NCI-H2081 treated with DMSO at 0.1 percent for 48 hours (cell line): ENCODE measurements at regions not wholly inside any gene's neighbourhood (a gene's known extent, or its start where the extent isn't known, plus 50 kb on each side); places are given as distances from the start of the nearest gene placed in this dataset.
A peak's percentile ranks its signal among the peaks of the same experiment; 100 is the strongest.
"Not testable (repeated sequence)": the region's sequence is repeated elsewhere in the genome, so short reads cannot be mapped to it uniquely, and the experiment has no call there.

Experiments used
- DNase-seq: peaks from one replicate; lab custom pipeline; 2025; lab: John Stamatoyannopoulos, UW

DNA sequence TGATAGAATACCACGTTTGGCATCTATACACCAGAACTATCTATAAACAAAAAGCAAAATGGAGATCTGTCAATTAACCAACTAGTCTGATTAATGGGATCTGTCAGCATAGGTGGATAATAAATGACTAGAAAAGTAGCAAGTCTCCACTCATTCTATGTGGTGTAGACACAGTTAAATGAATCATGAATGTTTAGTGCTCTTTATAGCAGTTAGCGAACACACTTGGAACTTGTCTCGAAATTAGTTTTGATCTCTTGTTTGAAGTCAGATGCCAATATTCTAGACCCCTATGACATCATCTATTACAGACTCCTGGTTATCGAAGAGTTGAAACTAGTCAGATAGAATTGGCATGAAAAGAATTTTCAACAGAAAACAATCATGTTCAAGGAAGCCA is 259.7 kb downstream of the AHR start:
- no peak for DNase-seq

DNA sequence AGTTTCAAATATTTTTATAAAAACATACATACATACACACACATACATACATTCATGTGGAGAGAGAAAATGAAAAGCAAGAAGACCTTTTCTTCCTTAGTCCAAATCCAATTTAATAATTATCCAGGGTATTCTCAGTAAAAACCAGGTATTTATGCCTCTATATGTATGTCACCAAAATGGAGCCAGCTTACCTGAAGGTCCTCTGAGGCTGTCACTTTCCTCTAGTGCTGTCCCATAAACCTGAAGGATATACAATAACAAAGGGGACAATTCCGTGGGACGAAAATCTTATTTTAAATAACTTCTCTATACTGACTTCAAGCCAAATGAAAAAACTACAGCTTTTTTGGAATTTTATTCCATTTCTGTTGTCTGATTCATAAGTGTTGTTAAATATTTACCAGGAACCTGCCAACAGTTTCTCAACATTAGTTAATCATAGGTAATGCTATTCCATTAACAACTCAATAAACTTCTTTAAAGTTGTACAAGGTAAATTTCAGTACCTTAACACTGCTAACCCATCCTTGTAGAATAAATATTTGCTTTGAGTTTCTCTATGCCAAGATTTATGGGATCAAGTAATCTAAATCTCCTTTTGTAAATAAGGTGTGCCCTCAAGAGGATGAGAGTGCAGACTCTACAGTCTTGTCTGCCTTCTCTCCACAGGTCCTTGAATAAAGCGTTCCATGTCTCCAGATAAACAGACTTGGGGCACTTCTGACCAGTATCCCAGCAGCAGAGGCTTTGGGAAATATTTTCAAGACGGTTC is 260.3 kb downstream of the AHR start:
- no peak for DNase-seq

DNA sequence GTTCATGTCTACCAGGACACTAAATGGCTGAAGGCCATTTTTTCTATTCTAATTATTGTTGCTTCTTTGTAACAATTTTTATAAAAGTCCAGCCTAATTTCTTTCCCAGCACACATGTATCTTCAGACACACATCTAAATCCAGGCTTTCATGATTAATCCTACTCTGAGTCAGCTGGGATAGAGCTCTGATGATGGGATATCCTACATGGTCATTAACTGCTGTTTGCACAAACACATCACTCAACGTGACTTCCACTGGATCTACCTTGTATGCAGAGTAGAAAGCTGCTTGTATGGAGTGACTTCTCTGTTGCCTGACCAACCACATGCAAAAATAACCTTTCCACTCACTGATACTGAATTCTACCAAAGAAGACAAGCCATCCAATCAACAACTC is 260.9 kb downstream of the AHR start:
- DNase-seq = peak; percentile 6

DNA sequence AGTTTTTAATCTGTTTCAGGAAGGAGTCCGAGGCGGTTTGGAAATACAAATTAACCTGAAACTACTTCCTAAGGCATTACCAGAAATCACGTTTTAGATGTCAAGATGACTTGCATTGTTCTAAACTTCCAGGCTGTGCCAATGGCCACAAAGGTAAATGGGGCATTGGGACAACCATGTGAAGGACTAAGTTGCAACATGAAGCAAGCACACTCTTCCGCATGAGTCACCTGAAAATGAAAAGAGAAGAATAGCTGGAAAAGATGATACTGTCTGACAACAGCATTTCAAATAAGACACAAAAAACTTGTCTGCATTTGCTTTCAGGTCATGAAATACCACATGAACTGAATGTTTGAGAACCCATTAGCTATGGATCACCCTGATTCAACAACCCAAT is 262.1 kb downstream of the AHR start:
- DNase-seq = no peak

DNA sequence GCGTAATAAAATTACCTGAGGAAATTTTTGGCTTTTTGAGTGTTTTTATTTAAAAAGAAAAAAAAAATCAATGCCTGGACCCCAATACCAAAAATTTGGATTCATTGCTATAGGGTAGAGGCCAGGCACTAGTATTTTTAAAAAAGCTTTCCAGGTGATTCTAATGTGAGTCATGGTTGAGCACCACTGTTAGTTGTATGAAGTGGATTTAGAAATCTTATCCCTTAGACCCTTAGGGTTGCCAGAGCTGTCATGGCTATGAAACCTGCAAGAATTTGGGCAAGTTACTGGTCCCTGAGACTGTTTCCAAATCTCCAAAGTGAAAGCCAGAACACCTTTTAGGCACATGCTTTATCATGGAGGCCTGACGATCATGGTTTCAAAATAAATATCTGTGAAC is 262.5 kb downstream of the AHR start:
- no peak for DNase-seq

DNA sequence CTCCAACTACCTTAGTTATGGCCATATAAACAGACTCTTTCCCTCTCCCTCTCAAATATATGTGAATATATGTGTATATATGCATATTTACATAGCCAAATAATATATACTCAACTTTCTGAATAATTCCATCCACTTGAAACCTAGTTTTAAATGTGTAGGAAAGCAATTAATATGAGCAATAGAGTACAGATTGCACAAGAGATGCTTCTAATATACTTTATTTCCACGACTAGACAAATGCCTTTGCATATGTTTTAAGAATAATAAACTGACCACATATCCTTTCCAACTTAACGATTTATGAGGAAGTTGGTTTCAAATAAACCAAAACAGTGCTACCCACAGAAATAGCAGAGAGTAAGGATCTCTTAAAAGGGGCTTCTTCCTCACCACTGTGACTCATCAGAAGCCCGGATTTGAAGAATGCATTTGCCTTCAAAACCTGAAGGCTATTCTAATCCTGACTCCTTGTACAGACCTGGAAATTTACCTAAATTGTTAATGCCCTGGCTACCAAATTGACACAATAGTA is 266.3 kb downstream of the AHR start:
- DNase-seq = no peak

DNA sequence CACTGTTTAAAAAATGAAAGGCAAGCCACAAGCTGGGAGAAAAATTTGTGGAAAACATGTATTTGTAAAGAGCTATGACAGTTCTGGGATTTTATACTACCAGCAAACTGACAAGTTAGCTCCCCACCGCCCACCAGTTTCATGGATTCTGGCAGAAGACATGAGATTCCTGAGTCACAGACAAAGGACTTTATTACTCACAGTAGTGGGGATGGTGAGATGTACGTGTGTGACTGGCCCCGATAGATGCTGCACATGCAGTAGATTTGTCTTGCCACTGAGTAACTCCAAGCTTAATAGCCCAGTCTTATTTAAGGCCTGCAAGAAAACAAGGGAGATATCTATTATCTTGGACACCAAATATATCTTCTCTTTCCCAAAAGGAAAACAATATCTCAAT is 281.7 kb downstream of the AHR start:
- no peak for DNase-seq

DNA sequence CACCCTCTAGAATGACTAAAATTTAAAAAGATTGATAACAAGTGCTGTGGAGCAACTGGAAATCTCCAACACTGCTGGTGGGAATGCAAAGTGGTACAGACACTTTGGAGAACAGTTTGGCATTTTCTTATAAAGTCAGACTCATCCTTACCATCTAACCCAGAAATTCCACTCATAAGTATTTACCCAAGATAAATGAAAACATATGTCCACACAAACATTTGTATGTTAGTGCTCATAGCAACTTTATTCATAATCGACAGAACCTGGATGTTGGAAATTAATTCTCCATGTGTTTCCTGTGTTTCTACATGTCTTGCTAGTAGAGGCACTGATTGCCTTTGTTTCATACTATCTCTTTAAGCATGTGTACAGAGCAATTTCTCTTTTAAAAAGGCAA is 282.4 kb downstream of the AHR start:
- no peak for DNase-seq

DNA sequence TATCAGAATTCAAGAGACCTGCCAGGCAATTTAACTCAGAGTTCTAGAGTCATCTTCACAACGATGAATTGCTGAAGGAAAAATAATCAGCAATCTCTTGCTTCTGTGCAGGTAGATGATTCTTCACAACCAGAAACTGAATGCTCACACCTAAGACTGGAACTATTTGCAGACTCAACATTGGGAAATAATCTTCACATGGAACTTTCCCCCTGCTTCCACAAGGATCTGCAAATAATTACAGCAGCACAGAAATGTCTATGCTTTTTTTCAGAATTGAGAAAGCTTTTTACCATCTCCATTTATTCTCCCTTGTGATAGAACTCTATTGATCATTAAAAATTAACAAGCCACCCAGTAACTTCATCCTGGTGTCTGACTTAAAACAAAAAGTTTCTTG is 282.8 kb downstream of the AHR start:
- DNase-seq = no peak

DNA sequence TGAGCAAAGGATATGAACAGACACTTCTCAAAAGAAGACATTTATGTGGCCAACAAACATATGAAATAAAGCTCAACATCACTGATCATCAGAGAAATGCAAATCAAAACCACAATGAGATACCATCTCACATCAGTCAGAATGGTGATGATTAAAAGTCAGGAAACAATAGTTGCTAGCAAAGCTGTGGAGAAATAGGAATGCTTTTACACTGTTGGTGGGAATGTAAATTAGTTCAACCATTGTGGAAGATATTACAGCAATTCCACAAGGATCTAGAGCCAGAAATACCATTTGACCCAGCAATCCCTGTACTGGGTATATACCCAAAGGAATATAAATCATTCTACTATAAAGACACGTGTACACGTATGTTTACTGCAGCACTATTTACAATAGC is 284.2 kb downstream of the AHR start:
- DNase-seq = not testable (repeated sequence)

DNA sequence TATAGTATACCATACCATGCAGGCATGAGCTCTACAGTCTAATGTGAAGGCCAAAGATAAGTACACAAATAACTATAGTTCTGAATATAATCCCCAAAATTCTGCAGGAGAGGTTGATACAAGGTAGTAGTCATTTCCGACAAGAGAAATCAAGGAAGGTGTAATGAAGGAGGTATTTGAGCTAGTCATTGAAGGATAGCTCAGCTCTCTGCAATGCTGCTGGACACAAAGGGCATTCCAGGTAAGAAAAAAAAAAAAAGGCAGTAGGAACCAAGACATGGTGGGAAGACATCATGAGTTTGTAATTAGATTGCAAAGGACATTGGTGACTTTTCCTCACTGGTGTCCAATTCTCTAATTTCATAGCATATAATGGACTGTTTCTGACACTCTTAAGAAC is 285.3 kb downstream of the AHR start:
- no peak for DNase-seq

DNA sequence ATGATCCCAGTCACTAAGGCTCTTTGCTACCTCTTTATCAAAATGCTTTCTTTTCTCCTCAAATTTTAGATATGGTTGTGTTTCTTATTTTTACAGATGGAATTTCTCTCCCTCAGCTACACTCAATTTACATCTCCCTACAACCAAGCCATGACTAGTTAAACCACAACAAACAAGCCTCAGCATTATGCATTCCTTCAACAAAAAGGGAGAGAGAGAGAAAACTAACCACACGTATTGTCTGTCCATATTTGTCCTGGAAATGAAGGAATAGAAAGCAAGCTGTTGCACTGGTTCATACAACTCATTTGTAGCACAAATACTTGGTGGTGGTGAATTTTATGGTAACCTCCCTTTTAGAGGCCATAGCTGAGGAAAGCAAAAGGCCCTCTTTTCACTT is 286.4 kb downstream of the AHR start:
- no peak for DNase-seq

DNA sequence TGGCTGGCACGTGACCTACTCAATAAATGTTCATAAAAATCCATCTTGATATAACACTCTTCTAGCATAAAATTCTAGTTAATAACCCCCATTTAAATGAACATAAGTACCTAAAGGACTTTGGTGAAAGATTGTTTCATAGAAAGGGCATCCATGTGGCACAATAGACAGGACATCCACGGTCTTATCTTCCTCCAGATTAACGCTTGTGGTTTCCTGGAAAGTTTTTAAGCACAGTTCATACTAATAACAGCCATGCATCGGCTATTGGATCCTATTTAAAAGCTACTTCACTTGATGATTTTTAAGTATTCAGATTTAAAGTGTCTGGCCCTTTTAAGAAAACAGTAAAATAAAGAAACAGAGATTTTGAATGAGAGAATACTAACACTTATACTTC is 288.3 kb downstream of the AHR start:
- DNase-seq = no peak

DNA sequence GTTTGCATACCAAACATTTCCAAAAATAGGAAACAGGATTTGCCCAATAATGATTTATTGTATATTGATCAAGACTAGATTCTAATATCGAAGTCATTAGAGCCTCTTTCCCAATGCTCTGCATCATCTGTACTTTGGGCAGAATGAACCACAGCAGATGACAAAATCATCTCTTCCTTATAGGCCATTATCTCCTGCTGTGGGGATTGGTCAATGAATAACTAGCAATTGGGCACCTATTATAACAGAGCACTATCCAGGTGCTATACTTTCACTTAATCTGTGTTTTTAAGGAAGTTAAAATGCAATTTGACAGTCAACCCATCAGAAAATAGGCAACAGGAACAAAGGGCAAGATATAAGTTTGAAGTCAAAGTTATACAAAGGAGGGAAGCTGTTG is 290.3 kb downstream of the AHR start:
- DNase-seq = no peak

DNA sequence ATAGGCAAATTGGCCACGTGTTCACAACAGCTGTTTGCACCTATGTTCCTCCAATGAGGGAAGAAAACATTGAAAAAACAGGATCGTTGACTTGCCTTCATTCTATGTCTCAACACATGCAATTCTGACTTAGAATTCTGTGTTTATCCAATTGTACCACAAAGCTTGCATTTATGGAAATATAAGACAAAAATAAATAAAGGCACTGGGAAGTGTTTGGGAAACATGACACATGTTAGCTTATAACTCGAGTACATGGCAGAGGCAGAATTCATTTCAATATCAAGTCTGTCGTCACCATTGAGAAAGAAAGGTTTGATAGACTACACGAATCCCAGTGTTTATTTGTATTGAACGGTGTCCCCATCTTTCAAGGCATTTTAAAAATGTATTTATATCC is 291.2 kb downstream of the AHR start:
- no peak for DNase-seq

DNA sequence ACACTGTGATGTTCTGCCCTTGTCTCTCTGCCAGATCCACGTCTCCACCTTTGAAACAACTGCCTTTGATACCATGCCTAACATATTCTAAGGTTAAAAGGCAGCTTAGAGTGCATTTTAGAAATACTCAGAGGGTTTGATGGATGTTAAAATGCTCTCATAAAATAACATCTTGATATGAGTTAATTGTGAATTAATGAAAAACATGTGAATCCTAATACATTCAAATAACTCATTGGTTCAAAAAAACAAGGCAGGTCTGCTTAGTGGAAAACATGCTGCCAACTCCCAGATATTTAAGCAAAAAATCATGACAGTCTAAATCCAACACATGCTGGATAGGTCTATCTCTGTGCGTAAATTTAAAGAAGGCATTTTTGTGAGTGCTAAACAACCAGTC is 291.8 kb downstream of the AHR start:
- no peak for DNase-seq

DNA sequence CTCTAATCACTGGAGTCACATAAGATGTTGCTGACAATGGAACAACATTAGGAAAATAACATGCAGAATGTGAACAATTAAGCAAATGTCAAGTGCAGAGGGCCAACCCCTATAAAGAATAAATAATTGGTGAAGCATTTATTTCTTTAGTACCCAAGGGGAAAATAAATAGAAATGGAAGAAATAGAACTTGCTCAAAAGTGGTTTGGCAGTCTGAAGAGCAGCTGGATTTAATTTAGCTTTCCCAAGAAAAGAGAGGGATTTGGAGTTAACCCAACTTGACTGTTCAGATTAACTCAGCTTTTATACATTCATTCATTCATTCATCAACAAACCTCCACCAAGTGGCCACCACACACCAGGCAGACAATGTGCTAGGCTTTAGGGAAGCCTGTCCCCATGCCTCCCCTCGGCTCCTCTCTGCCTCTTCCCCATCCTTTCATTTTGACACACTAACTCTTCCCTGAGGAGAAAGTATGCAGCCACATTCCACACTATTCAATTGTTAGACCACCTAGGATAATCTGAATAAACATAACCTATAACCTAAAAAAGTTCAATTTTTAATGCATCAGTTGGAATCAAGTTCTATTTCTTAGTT is 295.5 kb downstream of the AHR start:
- no peak for DNase-seq

DNA sequence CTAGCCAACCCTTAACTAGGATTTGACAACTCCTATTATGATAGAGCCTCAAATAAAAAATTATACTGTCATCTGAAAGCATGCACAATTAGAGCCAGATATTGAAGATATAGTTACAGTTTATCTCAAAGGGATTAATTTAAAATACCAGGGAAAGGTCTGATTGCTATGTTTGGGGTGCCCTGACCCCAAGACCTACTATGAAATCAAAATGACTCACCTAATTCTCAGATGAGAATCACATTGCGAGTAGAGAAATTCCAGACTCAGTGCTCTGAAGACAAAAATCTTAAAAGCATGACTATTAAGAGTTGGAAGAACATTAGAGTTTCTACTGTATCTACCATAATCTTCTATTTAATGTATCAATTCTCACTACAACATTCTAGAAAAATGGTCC is 297.1 kb downstream of the AHR start:
- no peak for DNase-seq

DNA sequence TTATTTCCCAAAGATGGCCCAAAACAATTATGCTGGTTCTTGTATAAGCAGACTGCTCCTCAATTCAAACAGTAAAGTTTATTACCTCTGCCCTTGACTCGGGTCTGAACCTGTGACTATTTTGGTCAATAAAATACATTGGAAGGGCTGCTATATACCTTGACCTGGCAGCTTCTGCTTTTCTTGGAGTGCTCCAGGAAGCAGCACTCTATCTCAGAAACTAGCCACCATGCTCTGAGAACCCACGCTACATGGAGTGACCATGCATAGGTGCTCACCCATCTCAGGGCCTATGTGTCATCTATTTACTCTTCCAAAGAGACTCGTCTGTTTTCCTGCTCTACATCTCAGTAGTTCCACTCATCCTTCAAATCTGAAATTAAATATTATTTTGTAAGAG is 299.9 kb downstream of the AHR start:
- DNase-seq = no peak

DNA sequence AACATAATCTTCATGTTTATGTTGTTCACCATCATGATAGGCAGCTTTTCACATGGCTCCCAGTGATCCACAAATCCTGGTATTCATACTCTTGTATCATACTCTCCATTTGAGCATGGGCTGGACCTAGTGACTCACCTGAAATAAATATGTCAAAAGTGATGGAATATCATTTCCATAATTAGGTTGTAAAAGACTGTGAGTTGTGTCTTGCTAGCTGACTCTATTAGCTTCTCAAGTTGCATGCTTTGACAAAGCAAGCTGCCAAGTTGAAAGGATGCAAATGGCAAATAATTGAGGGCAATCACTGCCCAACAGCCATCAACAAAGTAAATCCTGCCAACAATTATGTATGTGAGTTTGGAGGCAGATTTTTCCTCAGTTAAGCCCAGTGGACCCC is 300.4 kb downstream of the AHR start:
- DNase-seq = peak; percentile 88

DNA sequence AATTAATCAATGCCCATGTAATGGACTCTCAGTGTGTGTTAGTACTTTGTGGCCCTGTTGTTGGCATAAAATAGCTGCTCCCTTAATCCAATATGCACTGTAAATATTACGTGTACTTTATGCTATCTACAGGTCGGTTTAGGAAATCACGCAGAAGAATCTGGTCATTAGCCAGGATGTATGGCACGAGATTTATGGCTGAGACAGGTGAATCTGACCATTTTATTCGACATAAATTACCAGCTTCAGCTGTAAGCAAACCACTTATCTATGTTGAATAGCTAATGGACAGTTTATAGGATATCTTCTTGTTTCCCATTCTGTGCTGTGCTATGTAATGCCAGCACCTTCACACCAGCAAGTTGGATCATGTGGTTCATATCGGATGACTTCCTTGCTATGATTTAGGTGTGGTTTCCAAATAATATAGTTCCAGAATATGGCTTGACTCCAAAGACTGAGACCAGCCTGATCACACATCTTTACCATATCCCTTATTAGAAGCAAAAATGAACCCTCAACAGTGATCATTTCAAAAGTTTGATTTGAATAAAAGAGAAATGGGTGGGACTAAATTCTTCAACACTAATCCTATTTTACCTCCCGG is 301.4 kb downstream of the AHR start:
- peak; percentile 82 for DNase-seq

DNA sequence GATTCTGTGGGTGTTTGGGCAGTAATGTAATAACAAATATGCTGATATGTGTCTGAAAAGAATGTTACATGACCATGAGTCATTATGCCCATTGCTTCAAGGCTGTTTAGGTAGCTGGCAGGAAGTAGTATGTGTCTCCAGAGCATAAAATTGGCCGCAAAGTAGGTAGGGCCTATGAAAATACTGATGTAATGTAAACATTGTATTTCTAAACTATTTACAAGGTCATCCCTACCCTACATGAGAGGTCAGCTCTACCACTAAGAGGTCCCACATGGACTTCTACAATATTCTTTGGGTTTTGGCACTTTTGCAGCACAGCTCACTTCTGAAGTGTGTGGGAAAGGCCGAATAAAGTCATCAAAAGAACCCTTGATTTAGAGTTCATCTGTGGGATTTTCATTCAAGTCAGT is 301.9 kb downstream of the AHR start:
- DNase-seq = no peak

DNA sequence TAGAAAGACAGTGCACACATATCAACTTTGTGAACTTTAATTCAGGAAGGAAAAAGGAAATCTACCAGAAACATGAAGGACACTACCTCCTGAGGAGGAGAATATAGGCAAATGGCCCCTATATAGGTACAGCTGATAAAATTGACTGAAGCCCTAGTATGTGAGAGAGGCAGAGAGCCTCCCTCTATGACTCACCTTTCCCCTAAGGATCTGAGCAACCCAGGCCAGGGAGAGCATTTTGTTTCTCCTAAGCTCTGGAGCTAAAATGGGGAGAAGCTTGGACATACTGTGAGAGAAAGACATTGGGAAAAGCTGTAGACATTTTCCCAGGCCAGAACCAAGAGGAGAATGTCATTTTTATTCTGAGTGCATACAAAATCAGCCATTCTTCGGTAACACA is 303.5 kb downstream of the AHR start:
- no peak for DNase-seq
